Uterus (tissue), 3 donors: ENCODE measurements at regions not wholly inside any gene's neighbourhood (a gene's known extent, or its start where the extent isn't known, plus 50 kb on each side); places are given as distances from the start of the nearest gene placed in this dataset.

Source experiments
- DNase-seq, 2 donors: peaks; one replicate each; pipeline ENCODE4 v3.0.0-alpha.2; 2019 to 2020
- H3K27ac ChIP-seq, 2 donors: fragments of 200-600 bp; sonication (generic); 1 replicate in 1 of 2; 2 replicates in 1 of 2; pipeline ENCODE4 v1.5.1; 2016 to 2018
- H3K27me3 ChIP-seq, 2 donors: fragments of 200-600 bp; sonication (generic); one replicate each; pipeline ENCODE4 v1.5.1; 2018 to 2019; ENCODE audit warnings: control low read depth in 1 of 2
- H3K36me3 ChIP-seq, 2 donors: fragments of 200-600 bp; sonication (generic); one replicate each; pipeline ENCODE4 v1.5.1; 2019; ENCODE audit warnings: control low read depth in 1 of 2
- H3K4me1 ChIP-seq, 2 donors: fragments of 200-600 bp; sonication (generic); one replicate each; pipeline ENCODE4 v1.5.1; 2018 to 2019; ENCODE audit warnings: control low read depth in 1 of 2
- H3K4me3 ChIP-seq, 2 donors: fragments of 200-600 bp; sonication (generic); 1 replicate in 1 of 2; 2 replicates in 1 of 2; pipeline ENCODE4 v1.5.1; 2018 to 2019; ENCODE audit warnings: mild to moderate bottlenecking in 1 of 2
- H3K9me3 ChIP-seq, 2 donors: fragments of 200-600 bp; sonication (generic); one replicate each; pipeline ENCODE4 v1.5.1; 2019; ENCODE audit warnings: control low read depth in 1 of 2
- CTCF ChIP-seq, 4 experiments: fragments of 200-600 bp in 2 of 4; fragments of 450-650 bp in 2 of 4; sonication (generic) in 2 of 4; IDR thresholded peaks; one replicate each; pipeline ENCODE4 v1.5.1; 2016 to 2019; ENCODE audit warnings: antibody characterized with exemption in 4 of 4, mild to moderate bottlenecking in 2 of 4, moderate library complexity in 1 of 4
- POLR2A ChIP-seq, 2 donors: fragments of 450-650 bp; IDR thresholded peaks; one replicate each; pipeline ENCODE4 v1.6.1; 2016; ENCODE audit warnings: antibody characterized with exemption in 2 of 2, mild to moderate bottlenecking in 1 of 2, moderate library complexity in 1 of 2
- intact Hi-C: fragments of 100-400 bp; cut with DNase I; formaldehyde crosslinking; loops from one replicate; pipeline ENCODE4 v1.15.1; 2023; ENCODE audit warnings: low total_unique reads
- donor health status: DM: yes; HTN: yes; CAD: no.

- H3K4me3 ChIP-seq: no peak overlapping the region
- H3K36me3 ChIP-seq: no peaks in the 10 kb centered on the region
- H3K27me3 ChIP-seq: no peaks in the 10 kb centered on the region
- TF ChIP-seq POLR2A (IDR thresholded peaks at IDR 0.05) (no peak), CTCF (IDR thresholded peaks at IDR 0.05) (no peak)
- no peak for DNase-seq
- H3K4me1 ChIP-seq: no peaks in the 10 kb centered on the region
- H3K9me3 ChIP-seq: no peaks in the 10 kb centered on the region
- intact Hi-C loops: no loop called here
- H3K27ac ChIP-seq: no peak overlapping the region
Measured at GRCh38 chr2:139259422-139260051, 479.3 kb upstream of the NXPH2 start.

DNA sequence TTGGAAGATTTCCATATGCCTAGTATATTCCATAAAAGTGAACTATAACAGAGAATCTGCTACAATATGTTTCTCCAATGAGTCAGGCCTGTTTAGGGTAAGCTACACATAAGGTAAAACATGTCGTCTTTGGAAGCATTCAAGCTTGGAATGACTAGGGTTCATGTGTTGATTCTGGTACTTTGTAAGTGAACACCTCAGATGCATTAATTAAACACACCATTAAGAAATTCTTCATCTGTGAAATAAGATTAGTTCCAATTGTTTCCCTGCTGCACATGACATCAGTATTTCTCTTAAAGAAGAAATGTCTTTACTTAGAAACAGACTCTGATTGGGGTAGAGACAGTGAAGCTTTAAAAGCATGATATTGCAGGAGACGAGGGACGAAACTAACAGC lies 461.1 kb upstream of the NXPH2 start:
- intact Hi-C loops: no loop called here
- H3K4me1 ChIP-seq: no peaks in the 10 kb centered on the region
- no peak for TF ChIP-seq CTCF (IDR thresholded peaks at IDR 0.05)
- no peak for TF ChIP-seq POLR2A (IDR thresholded peaks at IDR 0.05)
- no peaks in the 10 kb centered on the region for H3K27me3 ChIP-seq
- no peak for DNase-seq
- H3K27ac ChIP-seq: no peak overlapping the region
- H3K36me3 ChIP-seq: no peaks in the 10 kb centered on the region
- H3K9me3 ChIP-seq: no peaks in the 10 kb centered on the region
- no peak overlapping the region for H3K4me3 ChIP-seq

- DNase-seq: no peak
- no peaks in the 10 kb centered on the region for H3K4me1 ChIP-seq
- TF ChIP-seq POLR2A (IDR thresholded peaks at IDR 0.05): no peak
- no peak for TF ChIP-seq CTCF (IDR thresholded peaks at IDR 0.05)
- H3K36me3 ChIP-seq: no peaks in the 10 kb centered on the region
- H3K9me3 ChIP-seq: no peaks in the 10 kb centered on the region
- intact Hi-C loops: no loop called here
- H3K4me3 ChIP-seq: no peak overlapping the region
- H3K27me3 ChIP-seq: no peaks in the 10 kb centered on the region
- no peak overlapping the region for H3K27ac ChIP-seq
Measured at GRCh38 chr2:139237023-139237422, 456.8 kb upstream of the NXPH2 start.

- Histone ChIP-seq H3K9me3 (no peaks in the 10 kb centered on the region), H3K27me3 (no peaks in the 10 kb centered on the region), H3K27ac (no peak overlapping the region), H3K36me3 (no peaks in the 10 kb centered on the region), H3K4me1 (no peaks in the 10 kb centered on the region), H3K4me3 (no peak overlapping the region)
- intact Hi-C loops: no loop called here
- no peak for TF ChIP-seq CTCF (IDR thresholded peaks at IDR 0.05)
- TF ChIP-seq POLR2A (IDR thresholded peaks at IDR 0.05): no peak
- DNase-seq: no peak
Measured at GRCh38 chr2:139230881-139231280, 450.7 kb upstream of the NXPH2 start.

DNA sequence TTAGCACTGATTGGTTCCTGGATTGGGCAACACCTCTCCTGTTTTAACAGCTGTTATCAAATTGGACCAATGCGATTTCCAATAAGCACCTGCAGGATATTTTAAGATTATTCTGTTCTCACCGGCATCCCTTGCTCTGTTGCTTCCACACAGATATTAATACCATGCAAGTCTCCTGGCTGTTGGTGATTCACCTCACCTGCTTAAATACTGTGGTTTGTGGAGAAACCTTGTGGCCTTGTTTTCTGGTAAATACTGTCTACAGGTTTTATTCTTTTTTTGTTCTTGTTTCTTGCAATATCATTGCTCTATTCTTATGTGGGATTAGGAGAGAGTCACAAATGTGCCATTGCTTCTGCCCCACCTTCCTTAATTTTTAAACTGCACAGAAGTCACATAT lies 448.1 kb upstream of the NXPH2 start:
- no peaks in the 10 kb centered on the region for H3K4me1 ChIP-seq
- no peak for DNase-seq
- H3K36me3 ChIP-seq: no peaks in the 10 kb centered on the region
- H3K27me3 ChIP-seq: no peaks in the 10 kb centered on the region
- H3K27ac ChIP-seq: no peak overlapping the region
- TF ChIP-seq CTCF (IDR thresholded peaks at IDR 0.05) (no peak), POLR2A (IDR thresholded peaks at IDR 0.05) (no peak)
- no peaks in the 10 kb centered on the region for H3K9me3 ChIP-seq
- intact Hi-C loops: no loop called here
- no peak overlapping the region for H3K4me3 ChIP-seq
